ENCODE measurements at regions not wholly inside any gene's neighbourhood (a gene's known extent, or its start where the extent isn't known, plus 50 kb on each side); places are given as distances from the start of the nearest gene placed in this dataset.
A peak's percentile ranks its signal among the peaks of the same experiment; 100 is the strongest.

DNA sequence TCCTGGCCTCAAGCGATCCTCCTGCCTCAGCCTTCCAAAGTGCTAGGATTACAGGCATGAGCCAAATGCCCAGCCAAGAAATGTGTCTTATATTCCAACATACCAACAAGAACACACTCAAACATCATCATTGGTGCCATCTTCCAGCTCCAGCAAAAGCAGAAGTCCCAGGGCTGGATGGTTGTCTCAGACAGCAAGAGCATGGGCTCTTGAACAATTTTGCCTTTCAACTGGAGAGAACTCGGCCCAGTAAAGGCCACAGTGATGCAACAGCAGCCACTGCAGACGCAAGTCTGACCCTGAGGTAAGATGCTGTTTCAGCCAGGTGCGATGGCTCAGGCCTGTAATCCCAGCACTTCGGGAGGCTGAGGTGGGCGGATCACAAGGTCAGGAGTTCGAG, 52.8 kb upstream of the NFE2L3 start:
- H3K4me1 ChIP-seq = peaks cover 0 to 6% (median 2%) of the 10 kb centered on the region in 4 donors
- intact Hi-C loops (cut with DNase I; ENCODE audit: low total_unique reads) = no loop called here
- no peaks in the 10 kb centered on the region for H3K36me3 ChIP-seq
- no peaks in the 10 kb centered on the region for H3K9me3 ChIP-seq
- no peaks in the 10 kb centered on the region for H3K27me3 ChIP-seq
- no peak overlapping the region for H3K4me3 ChIP-seq
- DNase-seq = no peak
- no peak overlapping the region for H3K27ac ChIP-seq
- TF ChIP-seq, protein P1, sequence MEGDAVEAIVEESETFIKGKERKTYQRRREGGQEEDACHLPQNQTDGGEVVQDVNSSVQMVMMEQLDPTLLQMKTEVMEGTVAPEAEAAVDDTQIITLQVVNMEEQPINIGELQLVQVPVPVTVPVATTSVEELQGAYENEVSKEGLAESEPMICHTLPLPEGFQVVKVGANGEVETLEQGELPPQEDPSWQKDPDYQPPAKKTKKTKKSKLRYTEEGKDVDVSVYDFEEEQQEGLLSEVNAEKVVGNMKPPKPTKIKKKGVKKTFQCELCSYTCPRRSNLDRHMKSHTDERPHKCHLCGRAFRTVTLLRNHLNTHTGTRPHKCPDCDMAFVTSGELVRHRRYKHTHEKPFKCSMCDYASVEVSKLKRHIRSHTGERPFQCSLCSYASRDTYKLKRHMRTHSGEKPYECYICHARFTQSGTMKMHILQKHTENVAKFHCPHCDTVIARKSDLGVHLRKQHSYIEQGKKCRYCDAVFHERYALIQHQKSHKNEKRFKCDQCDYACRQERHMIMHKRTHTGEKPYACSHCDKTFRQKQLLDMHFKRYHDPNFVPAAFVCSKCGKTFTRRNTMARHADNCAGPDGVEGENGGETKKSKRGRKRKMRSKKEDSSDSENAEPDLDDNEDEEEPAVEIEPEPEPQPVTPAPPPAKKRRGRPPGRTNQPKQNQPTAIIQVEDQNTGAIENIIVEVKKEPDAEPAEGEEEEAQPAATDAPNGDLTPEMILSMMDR (IDR thresholded peaks at IDR 0.05) = no peak

DNA sequence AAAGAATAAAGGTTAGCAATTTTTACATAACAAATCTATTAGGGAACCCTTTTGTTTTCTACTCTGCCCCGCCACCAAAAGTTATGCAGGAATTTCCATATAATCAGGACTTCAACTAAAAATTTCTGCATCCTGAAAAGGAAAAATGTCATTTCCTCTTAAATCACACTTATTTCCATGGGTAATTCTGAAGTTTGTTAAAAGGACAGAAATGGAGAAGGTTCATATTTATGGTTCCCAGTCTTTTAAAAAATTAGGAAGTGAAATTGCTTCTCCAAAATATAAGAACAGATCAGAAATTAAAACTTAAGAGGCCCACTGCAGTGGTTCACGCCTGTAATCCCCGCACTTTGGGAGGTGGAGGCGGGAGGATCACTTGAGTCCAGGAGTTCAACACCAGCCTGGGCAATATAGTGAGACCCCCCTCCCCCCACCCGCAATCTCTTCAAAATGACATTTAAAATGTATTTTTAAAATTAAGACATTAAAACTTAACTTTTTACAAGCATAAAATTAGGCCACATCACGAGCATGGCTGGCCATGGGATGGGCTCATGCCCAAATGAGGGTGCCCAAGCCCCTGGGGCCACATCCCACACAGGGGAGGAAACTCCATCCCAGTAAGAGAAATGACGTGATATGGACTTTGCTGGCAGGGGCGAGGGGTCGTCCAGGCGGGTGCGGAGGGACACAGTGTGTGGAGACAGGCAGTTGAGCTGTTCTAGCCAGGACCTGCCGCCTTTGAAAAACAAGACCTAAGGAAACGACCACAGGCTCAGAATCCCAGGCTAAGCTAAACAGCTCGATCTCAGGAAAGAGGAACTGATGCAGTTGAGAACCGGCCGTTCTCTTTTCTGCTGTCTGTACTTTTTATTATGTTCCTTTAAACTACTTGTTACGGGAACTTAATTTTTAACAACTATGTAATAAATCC, 51.3 kb upstream of the NFE2L3 start:
- H3K36me3 ChIP-seq = no peaks in the 10 kb centered on the region
- no peaks in the 10 kb centered on the region for H3K27me3 ChIP-seq
- intact Hi-C loops (cut with DNase I; ENCODE audit: low total_unique reads) = no loop called here
- H3K9me3 ChIP-seq = no peaks in the 10 kb centered on the region
- H3K4me1 ChIP-seq = peaks cover 0 to 6% (median 2%) of the 10 kb centered on the region in 4 donors
- TF ChIP-seq, protein P1 (IDR thresholded peaks at IDR 0.05) = no peak
- H3K4me3 ChIP-seq = peak overlapping the region in 1 of 2 donors; percentile 31
- DNase-seq = peak in 1 of 2 donors; percentile 38
- no peak overlapping the region for H3K27ac ChIP-seq

DNA sequence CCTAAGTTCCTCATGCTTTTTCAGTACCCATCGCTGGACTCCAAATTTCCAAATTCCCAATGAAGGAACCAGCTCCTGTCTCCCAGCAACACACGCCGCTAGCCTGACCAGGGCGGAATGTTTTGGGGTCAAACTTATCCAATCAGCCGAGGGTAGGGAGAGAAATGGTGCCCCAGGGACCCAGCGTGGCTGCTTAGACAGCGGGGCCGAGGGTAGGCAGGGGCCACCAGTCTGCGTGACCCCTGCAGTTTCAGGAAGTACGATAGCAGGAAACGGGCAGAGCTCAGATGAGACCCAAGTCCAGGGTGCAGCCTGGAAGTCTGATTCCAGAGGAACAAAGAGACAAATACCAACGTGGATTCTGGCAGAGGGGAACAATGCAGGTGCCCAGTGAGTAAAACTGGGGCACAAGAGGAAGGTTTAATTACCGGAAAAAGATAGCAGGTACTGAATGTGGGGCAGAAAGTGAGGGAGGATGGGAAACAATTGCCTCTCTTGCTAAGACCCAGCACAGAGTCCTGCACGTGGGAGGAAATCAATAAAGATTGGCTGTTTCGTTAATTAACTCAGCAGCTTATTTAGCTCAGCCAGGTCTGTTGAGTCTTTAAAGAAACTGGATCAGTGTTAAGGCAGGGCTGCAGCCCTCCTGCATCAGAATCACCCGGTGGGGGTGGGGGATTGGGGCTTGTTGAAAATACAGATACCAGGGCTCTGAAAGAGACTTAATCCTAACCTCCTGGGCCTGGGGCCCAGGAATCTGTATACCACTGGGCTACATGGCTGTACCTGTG, 50.4 kb upstream of the NFE2L3 start:
- Histone ChIP-seq H3K4me1 (peaks cover 0 to 6% (median 2%) of the 10 kb centered on the region in 4 donors), H3K27ac (no peak overlapping the region)
- intact Hi-C loops (cut with DNase I; ENCODE audit: low total_unique reads) = no loop called here

DNA sequence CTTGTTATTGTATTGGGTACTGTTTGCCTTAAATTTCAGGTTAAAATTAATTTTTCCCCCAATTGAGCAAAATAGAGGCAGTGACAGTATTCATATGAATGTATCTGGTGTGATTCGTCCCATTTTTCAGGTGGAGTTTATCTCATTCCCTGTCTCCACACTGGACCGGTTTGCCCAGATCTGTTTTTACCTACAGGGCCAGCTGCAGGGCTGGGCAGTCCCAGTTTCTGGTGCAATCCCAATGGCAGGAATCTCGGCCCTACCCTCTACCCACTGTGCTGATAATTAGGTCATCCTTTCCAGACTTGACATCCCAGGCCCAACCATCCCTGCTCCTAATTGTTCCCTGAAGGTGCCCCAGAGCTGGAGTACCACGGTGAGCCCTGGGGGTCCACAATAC, 49.8 kb upstream of the NFE2L3 start:
- H3K4me3 ChIP-seq = peak overlapping the region; percentile 14 to 31
- intact Hi-C loops (cut with DNase I; ENCODE audit: low total_unique reads) = no loop called here

More for the DNA sequence above, 50.4 kb upstream of the NFE2L3 start:
- TF ChIP-seq, protein P1 (IDR thresholded peaks at IDR 0.05) = no peak
- Histone ChIP-seq H3K4me3 (peak overlapping the region; percentile 14 to 31), H3K36me3 (no peaks in the 10 kb centered on the region), H3K27me3 (peaks cover 0 to 4% of the 10 kb centered on the region in 2 donors), H3K9me3 (no peaks in the 10 kb centered on the region)
- DNase-seq = peak in 1 of 2 donors; percentile 39

More for the DNA sequence above, 49.8 kb upstream of the NFE2L3 start:
- no peak for DNase-seq
- H3K27ac ChIP-seq = no peak overlapping the region
- H3K27me3 ChIP-seq = peaks cover 0 to 4% of the 10 kb centered on the region in 2 donors
- H3K36me3 ChIP-seq = no peaks in the 10 kb centered on the region
- H3K9me3 ChIP-seq = no peaks in the 10 kb centered on the region
- TF ChIP-seq, protein P1 (IDR thresholded peaks at IDR 0.05) = no peak
- peaks cover 0 to 6% (median 2%) of the 10 kb centered on the region in 4 donors for H3K4me1 ChIP-seq
